ENCODE measurements at regions not wholly inside any gene's neighbourhood (a gene's known extent, or its start where the extent isn't known, plus 50 kb on each side); places are given as distances from the start of the nearest gene placed in this dataset.

- Histone ChIP-seq H3K9me3 (ENCODE audit: control insufficient read depth, insufficient read depth, low read length) (no peaks in the 10 kb centered on the region), H4K20me1 (ENCODE audit: control insufficient read depth, insufficient read depth, low read depth, low read length) (no peaks in the 10 kb centered on the region), H3F3A (ENCODE audit: control insufficient read depth, insufficient read depth) (no peaks in the 10 kb centered on the region), H3K4me1 (ENCODE audit: control insufficient read depth, low read length) (no peaks in the 10 kb centered on the region), H3K27me3 (ENCODE audit: control insufficient read depth, low read length) (no peaks in the 10 kb centered on the region), H3K36me3 (ENCODE audit: control insufficient read depth, low read length) (no peaks in the 10 kb centered on the region), H3K4me2 (ENCODE audit: low read length) (no peak overlapping the region), H3K79me2 (ENCODE audit: control insufficient read depth, low read length) (no peaks in the 10 kb centered on the region), H3K27ac (ENCODE audit: low read depth, low read length) (no peak overlapping the region), H3K4me3 (ENCODE audit: low read length) (no peak overlapping the region), H3K9me2 (replicated peaks; ENCODE audit: control insufficient read depth, low read length) (no peaks in the 10 kb centered on the region)
- TF ChIP-seq EZH2phosphoT487 (IDR thresholded peaks at IDR 0.05; ENCODE audit: borderline replicate concordance, low read length), result no peak
- TF ChIP-seq CTCF (IDR thresholded peaks at IDR 0.05; ENCODE audit: low read depth, low read length, poor library complexity, severe bottlenecking), result no peak
Observed at GRCh38 chr4:89488736-89489135, 181.1 kb upstream of the GPRIN3 start.

GRCh38 chr4:89486673-89487072 lies 179.1 kb upstream of the GPRIN3 start:
- H3K9me3 ChIP-seq (ENCODE audit: control insufficient read depth, insufficient read depth, low read length), result no peaks in the 10 kb centered on the region
- TF ChIP-seq CTCF (IDR thresholded peaks at IDR 0.05; ENCODE audit: low read depth, low read length, poor library complexity, severe bottlenecking), result no peak
- TF ChIP-seq EZH2phosphoT487 (IDR thresholded peaks at IDR 0.05; ENCODE audit: borderline replicate concordance, low read length), result no peak
- no peaks in the 10 kb centered on the region for H3F3A ChIP-seq (ENCODE audit: control insufficient read depth, insufficient read depth)
- no peaks in the 10 kb centered on the region for H3K9me2 ChIP-seq (replicated peaks; ENCODE audit: control insufficient read depth, low read length)
- no peaks in the 10 kb centered on the region for H4K20me1 ChIP-seq (ENCODE audit: control insufficient read depth, insufficient read depth, low read depth, low read length)
- no peak overlapping the region for H3K27ac ChIP-seq (ENCODE audit: low read depth, low read length)
- H3K4me1 ChIP-seq (ENCODE audit: control insufficient read depth, low read length), result no peaks in the 10 kb centered on the region
- no peaks in the 10 kb centered on the region for H3K27me3 ChIP-seq (ENCODE audit: control insufficient read depth, low read length)
- H3K4me3 ChIP-seq (ENCODE audit: low read length), result no peak overlapping the region
- no peak overlapping the region for H3K4me2 ChIP-seq (ENCODE audit: low read length)
- no peaks in the 10 kb centered on the region for H3K36me3 ChIP-seq (ENCODE audit: control insufficient read depth, low read length)
- H3K79me2 ChIP-seq (ENCODE audit: control insufficient read depth, low read length), result no peaks in the 10 kb centered on the region

GRCh38 chr4:89486042-89486441 lies 178.4 kb upstream of the GPRIN3 start:
- Histone ChIP-seq H4K20me1 (ENCODE audit: control insufficient read depth, insufficient read depth, low read depth, low read length) (no peaks in the 10 kb centered on the region), H3K9me3 (ENCODE audit: control insufficient read depth, insufficient read depth, low read length) (no peaks in the 10 kb centered on the region), H3K4me3 (ENCODE audit: low read length) (no peak overlapping the region), H3K27ac (ENCODE audit: low read depth, low read length) (no peak overlapping the region), H3K9me2 (replicated peaks; ENCODE audit: control insufficient read depth, low read length) (no peaks in the 10 kb centered on the region), H3F3A (ENCODE audit: control insufficient read depth, insufficient read depth) (no peaks in the 10 kb centered on the region), H3K27me3 (ENCODE audit: control insufficient read depth, low read length) (no peaks in the 10 kb centered on the region), H3K36me3 (ENCODE audit: control insufficient read depth, low read length) (no peaks in the 10 kb centered on the region), H3K4me1 (ENCODE audit: control insufficient read depth, low read length) (no peaks in the 10 kb centered on the region), H3K79me2 (ENCODE audit: control insufficient read depth, low read length) (no peaks in the 10 kb centered on the region), H3K4me2 (ENCODE audit: low read length) (no peak overlapping the region)
- TF ChIP-seq EZH2phosphoT487 (IDR thresholded peaks at IDR 0.05; ENCODE audit: borderline replicate concordance, low read length), result no peak
- no peak for TF ChIP-seq CTCF (IDR thresholded peaks at IDR 0.05; ENCODE audit: low read depth, low read length, poor library complexity, severe bottlenecking)

- TF ChIP-seq CTCF (IDR thresholded peaks at IDR 0.05; ENCODE audit: low read depth, low read length, poor library complexity, severe bottlenecking) (no peak), EZH2phosphoT487 (IDR thresholded peaks at IDR 0.05; ENCODE audit: borderline replicate concordance, low read length) (no peak)
- no peak overlapping the region for H3K4me3 ChIP-seq (ENCODE audit: low read length)
Observed at GRCh38 chr4:89483833-89484232, 176.2 kb upstream of the GPRIN3 start.

More at GRCh38 chr4:89483833-89484232, 176.2 kb upstream of the GPRIN3 start:
- no peaks in the 10 kb centered on the region for H3K36me3 ChIP-seq (ENCODE audit: control insufficient read depth, low read length)
- no peaks in the 10 kb centered on the region for H3K9me2 ChIP-seq (replicated peaks; ENCODE audit: control insufficient read depth, low read length)
- H3K79me2 ChIP-seq (ENCODE audit: control insufficient read depth, low read length), result no peaks in the 10 kb centered on the region
- no peaks in the 10 kb centered on the region for H3K27me3 ChIP-seq (ENCODE audit: control insufficient read depth, low read length)
- H3K4me2 ChIP-seq (ENCODE audit: low read length), result no peak overlapping the region
- no peak overlapping the region for H3K27ac ChIP-seq (ENCODE audit: low read depth, low read length)
- H3F3A ChIP-seq (ENCODE audit: control insufficient read depth, insufficient read depth), result no peaks in the 10 kb centered on the region
- H3K9me3 ChIP-seq (ENCODE audit: control insufficient read depth, insufficient read depth, low read length), result no peaks in the 10 kb centered on the region
- no peaks in the 10 kb centered on the region for H3K4me1 ChIP-seq (ENCODE audit: control insufficient read depth, low read length)
- H4K20me1 ChIP-seq (ENCODE audit: control insufficient read depth, insufficient read depth, low read depth, low read length), result no peaks in the 10 kb centered on the region

Data from DOHH2 (cell line).